ENCODE measurements at regions not wholly inside any gene's neighbourhood (a gene's known extent, or its start where the extent isn't known, plus 50 kb on each side); places are given as distances from the start of the nearest gene placed in this dataset.

DNA sequence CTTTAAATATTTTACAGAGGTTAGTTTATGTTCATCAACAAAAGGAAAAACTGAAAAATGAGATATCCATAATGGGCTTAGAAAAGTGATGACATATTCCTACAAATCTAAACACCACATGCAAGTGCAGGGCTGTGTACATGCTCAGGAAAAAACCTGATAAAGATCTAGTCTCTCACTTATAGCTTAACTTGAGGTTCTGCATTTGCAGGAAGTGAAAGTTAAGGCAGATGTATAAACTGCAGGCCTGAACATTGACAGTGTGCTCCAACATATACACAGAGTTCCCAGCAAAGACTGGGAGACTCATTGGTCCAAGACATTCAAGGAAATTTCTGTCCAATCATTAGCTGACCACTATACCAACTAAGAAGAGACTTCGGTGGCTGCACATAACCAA lies 63.8 kb upstream of the RET start:
- DNase-seq = no peak

DNA sequence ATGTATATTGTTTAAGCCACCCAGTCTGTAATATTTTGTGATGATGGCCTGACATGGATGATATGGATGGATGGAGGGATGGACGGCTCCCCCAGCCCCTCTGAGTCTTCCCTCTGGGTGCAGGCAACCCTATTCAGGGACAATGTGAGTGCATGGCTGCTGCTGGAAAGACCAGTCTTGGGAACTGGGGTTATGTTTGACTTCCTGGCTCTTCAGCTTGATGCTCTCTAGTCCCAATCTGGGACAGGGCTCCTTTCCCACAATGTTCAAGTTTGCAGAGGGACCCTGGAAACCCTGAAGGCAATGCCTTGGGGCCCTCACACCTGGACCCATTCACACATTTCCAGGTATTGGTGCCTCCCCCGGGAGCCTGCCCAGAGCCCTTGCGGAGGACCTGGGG lies 52.3 kb upstream of the RET start:
- no peak for DNase-seq

DNA sequence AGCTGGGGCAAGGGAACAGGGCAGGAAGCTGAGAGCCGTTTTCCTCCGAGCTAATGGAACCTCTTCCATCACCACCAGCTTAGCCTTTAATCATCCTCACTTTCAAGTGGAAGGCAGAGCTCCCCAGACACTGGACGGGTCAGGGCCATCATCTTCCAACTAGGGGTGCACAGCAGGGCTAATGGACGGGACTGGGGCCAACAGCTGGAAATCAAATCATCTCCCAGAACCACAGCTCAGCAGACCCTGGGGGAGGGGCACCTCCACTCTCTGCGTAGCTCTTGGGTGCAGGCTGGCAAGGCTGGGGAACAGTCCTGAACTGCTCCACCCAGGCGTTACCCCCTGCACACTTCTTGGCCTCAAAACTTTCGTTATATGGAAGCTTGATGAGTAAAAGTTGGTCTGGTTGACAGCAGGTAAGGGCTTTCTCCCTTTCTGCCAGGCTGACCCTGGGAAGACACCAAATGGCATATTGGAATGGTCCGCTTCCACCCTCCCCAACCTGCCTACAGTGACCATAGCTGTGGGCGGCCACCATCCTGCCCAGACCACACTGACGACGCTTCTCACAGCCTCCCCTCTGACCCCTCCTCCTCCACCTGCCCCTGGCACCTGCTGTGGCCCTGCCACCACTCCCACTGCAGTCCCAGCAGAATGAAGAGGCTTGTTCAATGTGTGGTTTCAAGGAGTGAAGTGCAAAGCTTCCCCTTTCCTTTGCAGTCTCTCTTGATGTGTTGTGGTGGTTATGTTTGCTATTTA lies 51.7 kb upstream of the RET start:
- DNase-seq = no peak

DNA sequence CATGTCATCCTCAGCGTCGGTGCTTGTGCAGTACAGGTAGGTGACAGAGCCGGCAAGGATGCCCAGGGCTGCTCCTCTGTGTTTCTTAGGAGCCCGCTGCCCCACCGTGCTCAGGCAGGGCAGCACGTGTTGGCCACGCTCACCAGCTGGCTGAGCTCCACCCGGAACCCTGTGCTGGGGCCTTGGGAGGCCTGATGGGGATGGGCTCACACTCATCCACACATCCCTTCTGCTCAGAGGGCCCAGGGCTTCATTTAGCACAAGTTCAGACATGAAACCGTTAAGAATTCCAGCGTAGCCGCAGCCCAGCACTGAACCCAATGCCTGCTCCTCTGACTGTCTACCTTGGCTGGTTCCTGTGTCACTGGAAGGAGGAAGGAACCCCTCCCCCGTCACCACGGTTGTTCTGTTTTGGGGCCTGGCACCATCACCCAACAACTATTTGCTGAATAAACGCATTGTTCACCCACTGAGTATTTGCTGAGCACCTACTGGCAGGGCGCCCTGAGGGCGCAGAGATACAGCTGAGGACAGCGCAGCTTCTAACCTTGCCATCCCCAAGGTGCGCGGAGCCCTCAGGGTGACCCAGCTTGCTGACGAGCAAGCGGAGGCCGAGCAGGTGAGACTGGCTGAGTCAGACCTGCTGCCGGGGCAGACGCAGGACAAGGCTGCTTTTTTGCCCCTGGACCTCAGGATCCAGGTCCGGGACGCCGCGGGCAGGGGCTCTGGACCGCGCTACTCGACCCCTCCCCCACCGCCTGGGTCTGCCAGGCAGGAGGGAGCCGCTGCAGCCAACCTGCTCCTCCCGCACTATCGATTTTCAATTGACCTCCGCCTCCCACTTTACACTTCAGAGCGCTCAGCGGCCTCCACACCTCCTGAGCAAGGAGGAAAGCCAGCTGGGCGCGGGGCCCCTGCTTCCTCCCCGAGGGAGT lies 50.6 kb upstream of the RET start:
- DNase-seq = no peak

Measured in stimulated activated CD4-positive, alpha-beta T cell treated with anti-CD3 and anti-CD28 coated beads, Interleukin-12 subunit alpha, Interleukin-12 subunit beta, amount 100 ng/mL, for 4 hours (primary cell).